IPS DF 4.7 (cell line): ENCODE measurements at regions not wholly inside any gene's neighbourhood (a gene's known extent, or its start where the extent isn't known, plus 50 kb on each side); places are given as distances from the start of the nearest gene placed in this dataset.
"Not testable (repeated sequence)": the region's sequence is repeated elsewhere in the genome, so short reads cannot be mapped to it uniquely, and the experiment has no call there.

Source experiments
- DNase-seq: peaks from one replicate; pipeline ENCODE4 v3.0.0-alpha.2; 2013; ENCODE audit warnings: low spot score; ENCODE audit errors: extremely low read depth

DNA sequence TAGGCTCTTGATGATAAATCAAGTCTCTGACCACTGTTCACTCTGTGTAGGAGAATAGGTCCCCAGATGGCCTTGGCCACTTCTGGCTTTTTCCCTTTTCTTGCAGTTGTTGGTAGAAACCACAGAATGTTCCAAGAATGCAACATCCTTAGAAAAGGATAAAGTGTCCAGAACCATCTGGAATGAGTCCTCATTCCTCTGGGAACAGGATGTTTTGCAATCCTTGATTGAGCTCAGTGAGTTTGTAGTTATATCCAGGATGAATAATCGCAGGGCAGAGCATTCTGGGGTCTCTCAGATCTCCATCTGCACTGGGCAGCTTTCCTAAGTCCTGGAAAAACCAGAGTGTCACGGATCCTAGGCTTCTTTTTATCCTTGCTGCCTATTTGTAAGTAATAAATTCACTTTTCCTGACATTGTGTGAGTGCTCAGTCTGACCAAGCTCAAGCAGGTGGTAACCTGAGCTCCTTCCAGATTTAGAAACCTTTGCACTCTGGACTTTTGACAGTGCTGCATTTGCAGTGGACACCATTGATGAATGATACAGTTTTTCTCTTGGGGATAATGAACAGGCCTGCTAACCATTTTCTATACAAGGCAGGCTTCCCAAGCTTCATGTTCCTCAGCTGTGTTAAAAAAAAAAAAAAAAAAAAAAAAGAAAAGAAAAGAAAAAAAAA is 1028.6 kb downstream of the OTOL1 start:
- DNase-seq, result no peak

DNA sequence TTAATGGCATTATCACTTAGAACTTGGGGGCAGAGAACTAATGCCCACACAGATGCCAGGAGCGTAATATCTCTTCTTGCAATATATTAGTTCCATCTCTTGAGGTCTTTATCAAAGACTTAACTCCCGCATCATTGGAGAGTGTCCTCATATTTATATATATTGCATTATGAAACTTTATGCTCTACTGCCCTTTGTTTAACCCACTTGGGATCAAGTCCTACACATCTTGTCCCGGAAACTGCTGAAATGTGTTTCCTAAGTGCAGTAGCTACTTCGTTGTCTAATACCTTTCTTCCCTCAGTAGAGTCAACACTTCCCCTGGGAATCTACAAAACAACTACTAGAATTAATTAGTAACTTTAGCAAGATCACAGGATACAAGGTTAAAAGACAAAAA is 1029.2 kb downstream of the OTOL1 start:
- DNase-seq, result no peak

DNA sequence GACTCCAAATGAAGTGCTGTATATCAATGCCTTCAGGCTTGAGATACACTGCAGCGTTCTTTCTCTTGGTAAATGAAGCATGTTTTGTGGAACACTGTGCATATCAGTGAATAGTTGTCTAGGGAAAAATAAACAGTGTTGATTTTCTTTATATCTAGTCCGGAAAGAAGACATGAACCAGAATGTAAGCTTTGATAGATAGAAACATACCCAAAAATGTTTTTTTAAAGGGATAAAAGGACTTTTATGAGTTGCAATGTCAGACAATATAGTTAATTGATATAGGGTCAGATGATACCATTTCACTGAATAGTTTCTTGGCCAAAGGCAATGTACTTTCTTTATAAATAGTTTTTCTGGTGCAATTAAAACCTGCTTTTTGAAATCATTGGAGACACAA is 1037.8 kb downstream of the OTOL1 start:
- no peak for DNase-seq

DNA sequence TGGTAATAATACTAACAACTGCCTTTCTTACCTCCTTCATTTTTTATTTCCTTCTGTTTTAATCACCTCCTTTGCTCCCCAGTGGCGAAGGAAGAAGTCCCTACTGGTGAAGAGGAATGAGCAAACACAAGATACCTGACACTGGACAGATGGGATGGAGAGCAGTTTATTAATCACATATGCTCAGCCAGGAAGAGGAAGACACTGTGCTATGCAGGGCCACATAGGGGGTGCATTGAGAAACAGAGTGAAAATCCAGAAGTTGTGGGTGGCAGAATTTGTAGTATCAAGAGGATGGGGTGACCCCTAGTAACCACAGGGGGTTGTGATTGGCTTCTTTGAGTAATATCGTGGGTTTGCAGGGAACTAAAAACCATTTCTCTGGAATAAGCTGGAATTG is 1041.9 kb downstream of the OTOL1 start:
- DNase-seq, result no peak

DNA sequence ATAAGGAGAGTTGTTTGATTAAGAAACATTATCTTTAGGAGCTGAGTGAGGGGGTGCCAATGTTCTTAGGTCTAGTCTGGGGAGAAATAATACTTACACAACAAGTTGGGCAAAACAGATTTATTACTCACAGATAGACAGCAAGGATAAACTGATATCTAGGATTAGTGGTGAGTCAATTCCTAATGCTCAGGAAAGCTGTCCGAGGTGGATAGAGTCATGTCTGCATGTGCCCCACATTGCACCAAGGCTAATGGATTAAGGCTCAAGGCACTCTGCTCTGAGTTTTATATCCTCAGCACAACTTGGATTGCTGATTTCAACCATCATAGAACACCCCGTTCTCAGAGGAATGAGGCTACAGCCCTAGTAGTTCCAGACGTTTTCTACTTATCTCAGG is 1042.3 kb downstream of the OTOL1 start:
- no peak for DNase-seq

DNA sequence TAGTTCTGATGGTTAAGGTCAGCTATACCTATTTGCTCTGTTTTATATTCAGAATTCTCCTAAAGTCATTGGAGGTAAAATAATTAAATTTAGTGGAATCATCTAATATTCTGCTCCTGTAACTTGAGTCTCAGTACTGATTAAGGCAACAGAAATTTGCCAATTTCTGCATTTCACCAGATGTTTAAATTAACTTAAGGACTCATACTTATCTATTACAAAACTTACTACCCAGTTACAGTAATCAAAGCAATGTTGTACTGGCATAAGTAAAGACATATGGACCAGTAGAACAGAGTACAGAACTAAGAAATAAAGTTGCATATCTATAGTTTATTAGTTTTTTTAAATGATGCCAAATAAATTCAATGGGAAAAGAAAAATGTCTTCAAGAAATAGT is 1043.8 kb downstream of the OTOL1 start:
- no peak for DNase-seq

DNA sequence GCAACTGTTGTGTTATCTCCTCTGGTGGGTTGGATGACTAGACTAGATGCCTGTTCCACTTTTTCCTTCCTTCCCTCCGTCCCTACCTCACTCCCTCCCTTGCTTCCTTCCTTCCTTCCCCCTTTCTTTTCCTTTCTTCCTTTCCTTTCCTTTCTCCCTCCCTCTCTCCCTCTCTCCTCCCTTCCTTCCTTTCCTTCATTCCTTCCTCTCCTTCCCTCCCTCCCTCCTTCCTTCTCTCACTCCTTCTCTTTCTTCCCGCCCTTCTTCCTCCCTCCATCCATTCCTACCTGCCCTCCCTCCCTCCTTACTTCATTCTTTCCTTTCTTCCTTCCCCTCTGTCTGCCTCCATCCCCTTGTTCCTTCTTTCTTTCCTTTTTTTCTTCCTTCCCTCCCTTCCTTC is 1045.3 kb downstream of the OTOL1 start:
- DNase-seq, result no peak

DNA sequence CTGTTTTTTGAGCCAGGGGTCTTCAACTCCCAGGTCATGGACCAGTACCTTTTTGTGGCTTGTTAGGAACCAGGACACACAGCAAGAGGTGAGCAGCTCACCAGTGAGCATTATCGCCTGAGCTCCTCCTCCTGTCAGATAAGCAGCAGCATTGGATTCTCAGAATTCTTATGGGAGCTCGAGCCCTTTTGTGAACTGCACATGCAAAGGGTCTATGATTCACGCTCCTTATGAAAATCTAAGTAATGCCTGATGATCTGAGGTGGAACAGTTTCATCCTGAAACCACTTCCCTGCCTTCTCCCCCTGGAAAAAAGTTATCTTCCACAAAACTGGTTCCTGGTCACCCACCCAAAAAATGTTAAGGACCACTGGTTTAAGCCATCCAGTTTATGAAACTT is 1047.6 kb downstream of the OTOL1 start:
- DNase-seq, result no peak

DNA sequence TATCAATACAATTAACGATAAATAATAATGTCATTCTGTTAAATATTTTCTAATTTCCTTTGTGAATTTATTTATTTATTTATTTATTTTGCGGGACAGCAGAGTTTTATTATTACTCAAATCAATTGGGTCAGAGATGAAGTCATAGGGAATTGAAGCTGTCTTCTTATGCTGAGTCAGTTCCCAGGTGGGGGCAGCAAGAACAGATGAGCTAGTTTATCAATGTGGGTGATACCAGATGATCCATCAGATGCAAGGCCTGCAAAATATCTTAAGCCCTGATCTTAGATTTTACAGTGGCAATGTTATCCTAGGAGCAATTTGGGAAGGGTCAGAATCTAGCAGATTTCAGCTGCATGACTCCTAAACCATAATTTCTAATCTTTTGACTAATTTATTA is 1050.3 kb downstream of the OTOL1 start:
- no peak for DNase-seq

DNA sequence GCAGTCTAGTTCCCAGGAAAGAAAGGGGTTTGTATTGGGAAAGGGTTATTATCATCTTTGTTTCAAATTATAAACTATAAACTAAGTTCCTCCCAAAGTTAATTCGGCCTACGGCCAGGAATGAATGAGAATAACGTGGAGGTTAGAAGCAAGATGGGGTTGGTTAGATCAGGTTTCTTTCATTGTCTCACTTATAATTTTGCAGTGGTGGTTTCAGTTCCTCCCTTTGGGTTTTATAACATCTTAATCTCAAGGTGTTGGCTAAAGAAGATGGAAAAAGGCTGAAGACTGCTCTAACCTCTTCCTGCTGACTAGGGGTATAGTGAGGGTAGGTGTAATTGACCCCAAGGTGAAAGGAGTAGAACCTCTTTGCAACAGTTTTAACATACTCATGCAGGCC is 1050.7 kb downstream of the OTOL1 start:
- DNase-seq, result no peak

DNA sequence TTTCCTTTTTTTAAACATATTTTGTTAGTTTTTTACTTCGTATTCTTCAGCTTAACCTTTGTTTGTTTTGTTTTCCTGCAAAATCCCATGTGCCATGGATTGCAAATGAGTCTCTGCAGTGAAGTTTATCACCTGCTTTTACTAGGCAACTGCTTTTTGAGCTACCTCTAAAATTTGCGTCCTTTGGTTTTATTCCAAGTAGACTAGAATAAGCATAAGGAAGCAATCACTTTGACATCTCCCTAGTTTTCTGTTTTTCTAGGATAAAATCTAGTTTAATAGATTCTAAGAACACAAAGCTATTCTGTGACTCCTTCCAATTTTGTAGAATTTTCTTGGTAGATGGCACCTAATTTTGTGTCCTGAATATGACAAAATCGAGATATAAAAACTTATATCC is 1059.2 kb downstream of the OTOL1 start:
- DNase-seq, result no peak

DNA sequence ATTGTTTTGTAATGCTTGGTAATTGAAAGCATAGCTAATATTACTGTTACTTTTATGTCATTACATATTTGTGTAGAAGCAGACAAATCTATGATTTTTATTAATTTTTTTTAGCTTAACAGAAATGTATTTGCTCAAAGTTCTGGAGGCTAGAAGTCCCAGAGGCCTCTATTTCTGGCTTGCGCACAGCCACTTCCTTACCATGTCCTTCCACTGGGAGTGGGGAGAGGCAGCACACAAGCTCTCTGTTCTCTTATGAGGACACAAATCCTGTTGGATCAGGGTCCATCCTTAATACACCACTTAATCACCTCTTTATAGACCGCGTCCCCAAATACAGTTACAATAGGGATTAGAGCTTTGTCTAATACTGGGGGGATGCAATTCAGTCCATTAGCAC is 1061.4 kb downstream of the OTOL1 start:
- DNase-seq, result no peak

DNA sequence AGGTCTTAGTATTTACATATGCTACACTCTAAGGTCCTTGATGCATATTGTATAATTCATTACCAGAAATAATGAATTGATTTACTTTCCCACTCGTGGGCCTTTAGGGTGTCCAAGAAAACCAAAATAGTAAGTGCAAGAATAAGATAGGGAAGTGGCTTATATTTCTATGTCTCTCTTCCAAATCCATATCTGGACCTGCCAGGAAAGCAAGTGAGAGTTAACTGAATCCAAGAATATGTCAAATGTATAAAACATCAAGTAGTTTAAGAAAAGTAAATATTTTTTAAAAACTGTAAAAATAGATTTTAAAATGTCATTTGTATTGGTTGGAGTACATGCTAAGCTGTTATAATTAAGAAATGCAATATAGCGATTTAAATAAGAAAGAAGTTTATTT is 1072.1 kb downstream of the OTOL1 start:
- no peak for DNase-seq

DNA sequence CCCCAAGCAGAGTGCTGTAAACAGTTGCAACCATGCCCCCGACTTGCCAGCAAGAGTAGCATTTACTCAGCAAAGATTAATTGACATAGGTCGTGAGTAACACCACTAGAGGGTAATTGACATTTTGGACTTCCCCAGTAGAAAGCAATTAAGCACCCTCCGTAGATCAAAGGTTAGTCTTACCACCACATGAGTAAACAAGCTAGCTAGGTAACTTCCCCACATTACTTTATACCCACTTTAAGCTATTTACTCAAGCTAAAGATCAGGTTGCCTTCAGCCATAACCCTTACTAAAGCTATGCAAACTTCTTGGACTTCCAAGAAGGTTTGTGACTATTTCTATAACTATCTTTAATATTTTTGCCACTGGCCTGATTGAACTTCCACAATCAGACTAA is 1072.7 kb downstream of the OTOL1 start:
- DNase-seq, result no peak

DNA sequence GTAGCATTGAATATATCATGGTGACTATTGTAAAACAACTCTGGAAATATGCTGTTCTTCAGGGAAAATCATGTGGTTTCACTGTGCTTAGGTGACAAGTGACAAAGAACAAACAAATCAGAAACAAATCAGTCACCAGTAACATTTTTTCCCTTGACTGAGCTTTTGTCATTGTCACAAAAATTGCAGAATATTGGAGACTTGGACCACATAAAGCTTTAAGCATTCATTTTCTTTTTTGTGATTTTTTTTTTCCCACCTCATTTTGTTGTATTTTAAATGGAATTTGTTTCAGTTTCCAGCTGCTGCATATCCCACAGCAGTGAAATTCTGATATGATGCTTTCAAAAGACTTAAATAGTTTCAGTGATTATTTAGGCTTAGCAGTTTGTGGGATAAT is 1088.4 kb downstream of the OTOL1 start:
- DNase-seq, result no peak

DNA sequence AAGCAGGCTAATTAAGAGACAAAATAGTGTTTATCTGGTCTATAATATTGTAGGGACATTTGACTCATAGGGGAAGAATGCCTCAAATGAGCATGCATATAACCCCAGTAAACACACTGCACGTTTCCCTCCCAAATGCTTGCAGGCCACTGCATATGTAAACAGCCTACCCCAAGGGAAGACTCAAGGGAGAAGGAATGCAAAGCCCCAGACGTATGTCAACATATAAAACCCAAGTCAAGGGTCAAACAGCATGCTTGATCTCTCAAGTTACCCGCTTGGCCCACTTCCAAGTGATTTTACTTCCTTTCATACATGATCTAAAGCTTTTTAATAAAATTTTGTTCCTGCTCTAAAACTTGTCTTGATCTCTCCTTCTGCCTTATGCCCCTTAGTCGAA is 1090.0 kb downstream of the OTOL1 start:
- no peak for DNase-seq

DNA sequence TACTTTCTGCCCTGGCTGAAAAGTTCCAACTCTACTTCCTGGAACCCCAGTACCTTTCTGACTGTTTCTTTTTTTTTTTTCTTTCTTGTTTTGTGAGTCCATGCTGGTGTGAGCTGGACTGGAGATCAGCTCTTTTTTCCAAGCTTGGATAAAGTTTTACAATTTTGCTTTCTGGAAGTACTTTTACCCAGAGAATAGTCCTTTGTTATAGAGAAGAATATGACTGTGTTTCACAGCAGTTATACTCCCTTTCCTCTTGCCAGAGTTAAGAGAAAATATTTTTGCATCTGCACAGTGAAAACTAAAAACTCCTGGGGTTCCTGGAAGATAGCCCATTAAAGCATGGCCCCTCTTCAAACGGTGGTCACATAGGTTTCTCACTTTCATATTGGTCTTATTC is 1100.6 kb downstream of the OTOL1 start:
- no peak for DNase-seq

DNA sequence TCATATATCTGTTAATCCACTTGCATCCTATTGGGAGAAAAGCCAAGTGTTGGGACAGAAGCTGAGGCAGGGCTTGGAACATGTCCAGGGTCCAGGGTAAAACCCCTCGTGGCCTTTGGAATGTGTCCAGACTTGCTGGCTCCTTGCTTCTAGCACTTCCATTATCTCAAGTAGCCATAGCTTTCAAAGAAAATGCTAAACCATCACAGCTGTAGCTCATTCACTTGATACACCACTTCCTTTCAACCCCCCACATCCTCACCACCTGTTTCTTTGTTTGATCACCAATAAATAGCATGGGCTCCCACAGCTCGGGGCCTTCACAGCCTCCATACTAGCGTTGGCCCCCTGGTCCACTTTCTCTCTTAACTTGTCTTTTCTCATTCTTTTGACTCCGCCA is 1101.9 kb downstream of the OTOL1 start:
- DNase-seq, result not testable (repeated sequence)

DNA sequence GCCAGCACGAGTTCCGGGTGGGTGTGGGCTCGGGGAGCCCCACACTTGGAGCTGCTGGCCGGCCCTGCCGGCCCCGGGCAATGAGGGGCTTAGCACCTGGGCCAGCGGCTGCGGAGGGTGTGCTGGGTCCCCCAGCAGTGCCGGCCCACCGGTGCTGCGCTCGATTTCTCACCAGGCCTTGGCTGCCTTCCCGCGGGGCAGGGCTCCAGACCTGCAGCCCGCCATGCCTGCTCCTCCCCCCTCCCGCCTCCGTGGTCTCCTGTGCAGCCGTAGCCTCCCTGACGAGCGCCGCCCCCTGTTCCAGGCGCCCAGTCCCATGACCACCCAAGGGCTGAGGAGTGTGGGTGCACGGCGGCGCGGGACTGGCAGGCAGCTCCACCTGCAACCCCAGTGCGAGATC is 1103.1 kb downstream of the OTOL1 start:
- DNase-seq, result not testable (repeated sequence)

DNA sequence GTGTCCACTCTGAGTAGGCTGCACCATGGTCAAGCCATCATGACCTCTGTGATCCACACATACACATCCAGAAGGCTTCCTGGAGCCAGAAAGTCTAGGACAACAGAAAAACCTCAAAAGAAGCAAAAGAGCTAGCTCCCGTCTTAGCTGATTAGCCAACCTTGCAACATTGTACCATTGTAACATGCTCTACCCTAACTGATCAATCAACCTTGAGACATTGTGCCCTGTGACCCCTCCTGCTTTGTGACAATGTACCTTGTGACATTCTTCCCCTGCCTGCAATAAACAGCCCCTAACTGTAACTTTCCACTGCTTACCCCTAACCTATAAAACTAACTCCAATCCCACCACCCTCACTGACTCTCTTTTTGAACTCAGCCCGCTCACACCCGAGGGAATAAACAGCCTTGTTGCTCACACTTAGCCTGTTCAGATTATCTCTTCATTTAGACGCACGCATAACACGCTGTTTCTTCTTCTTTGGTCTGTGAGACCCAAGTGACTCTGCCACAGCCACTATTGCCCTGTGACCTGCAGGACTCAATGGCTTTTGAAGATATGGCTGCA is 1104.6 kb downstream of the OTOL1 start:
- DNase-seq, result no peak

DNA sequence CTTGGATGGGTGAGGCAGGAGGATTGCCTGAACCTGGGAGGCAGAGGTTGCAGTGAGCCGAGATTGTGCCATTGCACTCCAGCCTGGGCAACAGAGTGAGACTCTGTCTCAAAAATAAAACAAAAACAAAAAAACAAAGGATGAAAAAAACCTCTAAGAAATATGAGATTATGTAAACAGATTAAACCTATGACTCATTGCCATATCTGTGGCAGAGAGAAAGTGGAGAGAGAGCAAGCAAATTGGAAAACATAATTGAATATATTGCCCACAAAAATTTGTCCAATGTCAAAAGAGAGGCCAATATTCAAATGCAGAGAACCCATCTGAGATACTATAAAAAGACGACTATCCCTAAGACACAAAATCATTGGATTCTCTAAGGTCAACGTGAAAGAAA is 1106.0 kb downstream of the OTOL1 start:
- DNase-seq, result no peak

DNA sequence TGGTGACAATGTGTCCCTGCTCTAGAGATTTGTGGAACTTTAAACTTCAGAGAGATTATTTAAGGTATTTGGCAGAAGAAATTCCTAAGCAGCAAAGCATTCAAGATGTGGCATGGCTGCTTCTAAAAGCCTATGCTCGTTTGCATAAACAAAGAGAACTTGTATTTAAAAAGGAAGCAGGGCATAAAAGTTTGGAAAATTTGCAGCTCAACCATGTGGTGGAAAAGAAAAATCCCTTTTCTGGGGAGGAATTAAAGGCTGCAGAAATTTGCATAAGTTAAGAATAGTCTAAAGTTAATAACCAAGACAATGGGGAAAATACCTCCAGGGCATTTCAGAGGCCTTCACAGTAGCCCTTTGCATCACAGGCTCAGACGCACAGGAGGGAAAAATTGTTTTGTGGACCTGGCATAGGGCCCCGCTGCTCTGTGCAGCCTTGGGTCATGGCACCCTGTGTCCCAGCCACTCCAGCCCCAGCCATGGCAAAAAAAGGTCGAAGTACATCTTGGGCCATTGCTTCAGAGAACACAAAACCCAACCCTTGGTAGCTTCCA is 1109.1 kb downstream of the OTOL1 start:
- no peak for DNase-seq

DNA sequence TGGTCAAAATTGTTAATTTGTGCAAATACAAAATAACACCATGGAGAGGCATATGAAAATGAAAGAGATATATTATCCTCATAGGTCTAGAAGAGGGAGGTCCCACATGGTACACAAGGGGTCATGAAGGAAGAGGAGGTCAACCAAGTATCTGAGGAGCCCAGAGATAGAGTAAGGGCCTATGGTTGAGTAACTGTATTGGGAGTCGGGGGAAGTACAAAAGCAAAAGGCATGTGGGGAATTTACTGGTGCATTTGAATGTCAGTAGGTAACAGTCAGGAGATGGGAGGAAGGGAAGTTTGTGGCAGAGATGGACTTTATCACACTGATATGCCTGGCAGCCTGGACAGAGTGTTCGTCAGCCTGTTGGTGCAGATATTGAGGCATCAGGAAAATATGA is 1113.7 kb downstream of the OTOL1 start:
- DNase-seq, result peak; percentile 46
